HFFc6 (cell line): ENCODE measurements at regions not wholly inside any gene's neighbourhood (a gene's known extent, or its start where the extent isn't known, plus 50 kb on each side); places are given as distances from the start of the nearest gene placed in this dataset.

ENCODE experiments used
- DNase-seq: peaks from one replicate; pipeline ENCODE4 v3.0.0-alpha.2; 2018
- H3K27ac Mint-ChIP-seq: 2 replicates; pipeline ENCODE4 v1.8.0; 2020; ENCODE audit warnings: mild to moderate bottlenecking, mixed read lengths
- H3K27me3 Mint-ChIP-seq: 2 replicates; pipeline ENCODE4 v1.8.0; 2021; ENCODE audit warnings: mild to moderate bottlenecking, moderate library complexity, mixed read lengths; ENCODE audit not compliant: insufficient read depth
- H3K36me3 Mint-ChIP-seq: 2 replicates; pipeline ENCODE4 v1.8.0; 2021; ENCODE audit warnings: low read depth, mixed read lengths
- H3K4me1 Mint-ChIP-seq: 2 replicates; pipeline ENCODE4 v1.8.0; 2020; ENCODE audit warnings: low read depth, mixed read lengths
- H3K4me3 Mint-ChIP-seq: 2 replicates; pipeline ENCODE4 v1.8.0; 2020; ENCODE audit warnings: mild to moderate bottlenecking, moderate library complexity, mixed read lengths
- H3K9me3 Mint-ChIP-seq: 2 replicates; pipeline ENCODE4 v1.8.0; 2020; ENCODE audit warnings: mild to moderate bottlenecking, mixed read lengths
- CTCF ChIP-seq: fragments of 200-600 bp; sonication (generic); IDR thresholded peaks from 2 replicates; pipeline ENCODE4 v1.5.0; 2021; ENCODE audit warnings: antibody characterized with exemption, mild to moderate bottlenecking

- Mint-ChIP-seq H3K27me3 (no peaks in the 10 kb centered on the region), H3K9me3 (peaks cover 23% of the 10 kb centered on the region), H3K27ac (no peak overlapping the region), H3K36me3 (no peaks in the 10 kb centered on the region), H3K4me3 (no peak overlapping the region), H3K4me1 (no peaks in the 10 kb centered on the region)
- no peak for DNase-seq
- TF ChIP-seq CTCF: no peak
Observed at GRCh38 chr5:104283136-104283535, 720.5 kb upstream of the NUDT12 start.

- TF ChIP-seq CTCF: no peak
- no peak for DNase-seq
- no peak overlapping the region for H3K27ac Mint-ChIP-seq
- no peaks in the 10 kb centered on the region for H3K4me1 Mint-ChIP-seq
- H3K4me3 Mint-ChIP-seq: no peak overlapping the region
- H3K9me3 Mint-ChIP-seq: peaks cover 9% of the 10 kb centered on the region
- no peaks in the 10 kb centered on the region for H3K36me3 Mint-ChIP-seq
- H3K27me3 Mint-ChIP-seq: no peaks in the 10 kb centered on the region; the same call in 1 of the 2 replicates
Observed at GRCh38 chr5:104273725-104274124, 711.1 kb upstream of the NUDT12 start.

- H3K9me3 Mint-ChIP-seq: peaks cover 12% of the 10 kb centered on the region
- no peaks in the 10 kb centered on the region for H3K36me3 Mint-ChIP-seq
- H3K27me3 Mint-ChIP-seq: no peaks in the 10 kb centered on the region; the same call in 1 of the 2 replicates
- TF ChIP-seq CTCF: no peak
- H3K4me3 Mint-ChIP-seq: no peak overlapping the region
- DNase-seq: no peak
- no peaks in the 10 kb centered on the region for H3K4me1 Mint-ChIP-seq
- no peak overlapping the region for H3K27ac Mint-ChIP-seq
Observed at GRCh38 chr5:104267320-104268015, 704.9 kb upstream of the NUDT12 start.

GRCh38 chr5:104266161-104266560 is 703.6 kb upstream of the NUDT12 start:
- no peak for TF ChIP-seq CTCF
- no peak for DNase-seq
- H3K4me1 Mint-ChIP-seq: no peaks in the 10 kb centered on the region
- no peak overlapping the region for H3K4me3 Mint-ChIP-seq
- no peak overlapping the region for H3K27ac Mint-ChIP-seq
- no peaks in the 10 kb centered on the region; the same call in 1 of the 2 replicates for H3K27me3 Mint-ChIP-seq
- no peaks in the 10 kb centered on the region for H3K36me3 Mint-ChIP-seq
- H3K9me3 Mint-ChIP-seq: peaks cover 12% of the 10 kb centered on the region

- no peak for DNase-seq
- Mint-ChIP-seq H3K27me3 (no peaks in the 10 kb centered on the region; the same call in 1 of the 2 replicates), H3K27ac (no peak overlapping the region), H3K9me3 (peaks cover 10% of the 10 kb centered on the region), H3K4me3 (no peak overlapping the region), H3K4me1 (no peaks in the 10 kb centered on the region), H3K36me3 (no peaks in the 10 kb centered on the region)
- TF ChIP-seq CTCF: no peak
Observed at GRCh38 chr5:104265531-104266140, 703.0 kb upstream of the NUDT12 start.
